ENCODE measurements at regions not wholly inside any gene's neighbourhood (a gene's known extent, or its start where the extent isn't known, plus 50 kb on each side); places are given as distances from the start of the nearest gene placed in this dataset.

DNA sequence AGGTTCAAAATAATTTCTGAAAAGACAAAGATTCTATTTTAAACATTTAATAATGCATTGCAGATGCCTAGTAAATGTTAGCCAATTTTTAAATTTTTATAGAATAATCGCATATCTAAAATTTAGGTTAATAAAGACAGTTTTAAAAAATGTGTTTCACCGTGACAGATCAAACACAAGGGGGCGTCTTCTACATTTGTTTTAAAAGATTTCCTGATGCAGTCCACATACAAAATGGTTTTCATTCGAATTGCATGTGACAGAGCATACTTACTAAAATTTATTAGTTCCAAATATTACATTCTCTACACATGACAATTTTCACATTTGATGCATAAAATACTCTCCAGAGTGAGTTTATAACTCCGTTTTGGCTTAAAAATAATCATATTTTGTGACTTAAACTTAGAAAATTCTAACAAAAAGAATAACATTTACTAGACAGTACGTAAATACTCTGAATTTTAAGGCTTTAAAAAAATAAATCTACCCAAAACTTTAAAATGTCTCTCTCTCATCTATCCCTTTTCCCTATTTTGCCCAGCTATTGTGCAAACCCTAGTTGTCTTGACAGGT is 75.5 kb downstream of the ADAMTS1 start:
- TF ChIP-seq, protein P1, sequence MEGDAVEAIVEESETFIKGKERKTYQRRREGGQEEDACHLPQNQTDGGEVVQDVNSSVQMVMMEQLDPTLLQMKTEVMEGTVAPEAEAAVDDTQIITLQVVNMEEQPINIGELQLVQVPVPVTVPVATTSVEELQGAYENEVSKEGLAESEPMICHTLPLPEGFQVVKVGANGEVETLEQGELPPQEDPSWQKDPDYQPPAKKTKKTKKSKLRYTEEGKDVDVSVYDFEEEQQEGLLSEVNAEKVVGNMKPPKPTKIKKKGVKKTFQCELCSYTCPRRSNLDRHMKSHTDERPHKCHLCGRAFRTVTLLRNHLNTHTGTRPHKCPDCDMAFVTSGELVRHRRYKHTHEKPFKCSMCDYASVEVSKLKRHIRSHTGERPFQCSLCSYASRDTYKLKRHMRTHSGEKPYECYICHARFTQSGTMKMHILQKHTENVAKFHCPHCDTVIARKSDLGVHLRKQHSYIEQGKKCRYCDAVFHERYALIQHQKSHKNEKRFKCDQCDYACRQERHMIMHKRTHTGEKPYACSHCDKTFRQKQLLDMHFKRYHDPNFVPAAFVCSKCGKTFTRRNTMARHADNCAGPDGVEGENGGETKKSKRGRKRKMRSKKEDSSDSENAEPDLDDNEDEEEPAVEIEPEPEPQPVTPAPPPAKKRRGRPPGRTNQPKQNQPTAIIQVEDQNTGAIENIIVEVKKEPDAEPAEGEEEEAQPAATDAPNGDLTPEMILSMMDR (IDR thresholded peaks at IDR 0.05; ENCODE audit: borderline replicate concordance, extremely low read depth, low read length, poor library complexity, severe bottlenecking) = peak; percentile 54
- no peak for TF ChIP-seq EZH2 (IDR thresholded peaks at IDR 0.05; ENCODE audit: borderline replicate concordance, low read depth, low read length, severe bottlenecking)
